Activated T-cell treated with anti-CD3 and anti-CD28 coated beads, Interleukin-2, amount 50 U/mL, for 24 hours (primary cell): ENCODE measurements at regions not wholly inside any gene's neighbourhood (a gene's known extent, or its start where the extent isn't known, plus 50 kb on each side); places are given as distances from the start of the nearest gene placed in this dataset.

Source experiments
- DNase-seq: peaks from one replicate; pipeline ENCODE4 v3.0.0-alpha.2; 2020
- H3K27ac Mint-ChIP-seq: 2 replicates; pipeline ENCODE4 v1.8.0; 2020; ENCODE audit warnings: mild to moderate bottlenecking, mixed read lengths
- H3K27me3 Mint-ChIP-seq: 2 replicates; pipeline ENCODE4 v1.8.0; 2020; ENCODE audit warnings: mixed read lengths
- H3K36me3 Mint-ChIP-seq: 2 replicates; pipeline ENCODE4 v1.8.0; 2020; ENCODE audit warnings: low read depth, mixed read lengths
- H3K4me1 Mint-ChIP-seq: 2 replicates; pipeline ENCODE4 v1.8.0; 2020; ENCODE audit warnings: low read depth, mixed read lengths
- H3K4me3 Mint-ChIP-seq: 2 replicates; pipeline ENCODE4 v1.8.0; 2020; ENCODE audit warnings: mild to moderate bottlenecking, moderate library complexity, mixed read lengths
- H3K9me3 Mint-ChIP-seq: 2 replicates; pipeline ENCODE4 v1.8.0; 2020; ENCODE audit warnings: mixed read lengths

DNA sequence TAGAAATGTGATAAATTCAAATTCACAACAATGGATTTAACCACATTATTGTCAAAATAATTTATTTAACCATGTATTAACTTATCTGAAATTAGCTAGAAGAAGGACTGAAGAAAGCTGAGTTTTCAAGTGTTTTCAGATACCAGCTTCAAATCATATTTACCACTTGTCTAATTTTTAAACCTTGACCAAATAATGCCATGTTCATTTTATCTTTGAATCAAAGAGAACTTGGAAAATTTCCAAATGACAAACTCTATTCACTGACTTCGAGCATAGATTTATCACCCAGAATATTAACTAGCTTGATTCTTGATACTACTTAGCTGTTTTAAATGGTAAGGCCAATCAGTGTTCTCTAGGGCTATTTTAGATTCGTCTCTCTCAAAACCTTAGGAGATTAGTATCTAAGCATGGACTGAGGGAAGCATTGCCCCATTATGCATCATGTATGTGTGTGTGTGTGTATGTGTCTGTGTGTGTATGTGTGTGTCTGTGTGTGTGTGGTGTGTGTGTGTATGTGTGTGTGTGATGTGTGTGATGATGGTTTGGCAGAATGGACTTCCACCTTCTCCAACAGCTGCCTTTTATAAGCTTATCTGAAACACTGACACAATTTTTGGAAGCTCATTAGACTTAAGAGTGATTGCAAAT lies 667.5 kb upstream of the FANCL start:
- H3K4me1 Mint-ChIP-seq, result no peaks in the 10 kb centered on the region
- no peaks in the 10 kb centered on the region for H3K27me3 Mint-ChIP-seq
- H3K4me3 Mint-ChIP-seq, result no peak overlapping the region

DNA sequence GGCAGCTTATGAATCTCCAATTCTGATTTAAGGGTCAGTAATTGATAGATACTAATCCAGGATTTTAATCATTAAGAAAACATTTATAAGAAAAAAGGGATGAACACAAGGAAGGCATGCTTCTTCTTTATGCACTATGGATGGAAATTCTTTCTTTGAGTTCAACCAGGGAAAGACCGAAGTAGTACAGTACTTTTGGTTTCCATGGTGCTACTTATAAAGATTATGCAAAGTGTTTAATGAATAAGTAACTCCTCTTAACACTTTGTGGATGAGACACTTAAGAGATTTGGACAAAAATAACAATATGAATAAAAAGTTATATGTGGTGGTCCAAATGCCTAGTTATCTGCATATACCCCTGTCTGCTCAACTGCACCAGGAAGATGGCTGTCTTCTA lies 666.5 kb upstream of the FANCL start:
- H3K27me3 Mint-ChIP-seq, result no peaks in the 10 kb centered on the region
- no peak overlapping the region for H3K27ac Mint-ChIP-seq
- no peaks in the 10 kb centered on the region for H3K36me3 Mint-ChIP-seq
- H3K9me3 Mint-ChIP-seq, result no peaks in the 10 kb centered on the region
- no peaks in the 10 kb centered on the region for H3K4me1 Mint-ChIP-seq
- DNase-seq, result no peak
- H3K4me3 Mint-ChIP-seq, result no peak overlapping the region

More for the DNA sequence above, 667.5 kb upstream of the FANCL start:
- H3K9me3 Mint-ChIP-seq, result no peaks in the 10 kb centered on the region
- no peak overlapping the region for H3K27ac Mint-ChIP-seq
- no peak for DNase-seq
- H3K36me3 Mint-ChIP-seq, result no peaks in the 10 kb centered on the region

DNA sequence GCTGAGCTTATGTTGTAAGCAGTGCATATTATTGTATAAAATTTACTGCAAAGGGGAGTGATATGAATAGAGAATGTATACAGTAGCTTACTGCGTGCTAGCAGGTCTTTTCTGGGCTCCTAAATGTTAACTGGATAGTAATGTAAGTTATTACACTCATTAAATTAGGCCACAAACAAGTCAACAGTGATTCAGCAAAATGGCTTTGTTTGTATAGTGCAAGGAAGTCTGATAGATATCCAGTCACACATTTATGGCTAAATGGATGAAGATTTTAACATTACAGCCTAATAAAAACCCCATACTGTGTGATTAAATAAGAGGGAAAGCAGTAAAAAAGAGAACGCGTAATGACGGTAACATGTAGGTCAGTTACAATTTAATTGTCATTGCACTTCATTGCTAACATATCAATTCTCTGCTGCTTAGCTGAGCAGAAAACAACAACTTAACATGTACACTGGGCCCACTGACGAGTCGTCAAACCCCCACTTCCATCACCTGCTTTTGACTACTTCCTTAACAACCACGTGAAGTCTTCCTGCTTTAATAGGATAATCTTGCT lies 665.0 kb upstream of the FANCL start:
- Mint-ChIP-seq H3K4me1 (no peaks in the 10 kb centered on the region), H3K9me3 (no peaks in the 10 kb centered on the region), H3K27ac (no peak overlapping the region), H3K27me3 (no peaks in the 10 kb centered on the region), H3K4me3 (no peak overlapping the region), H3K36me3 (no peaks in the 10 kb centered on the region)
- DNase-seq, result no peak

DNA sequence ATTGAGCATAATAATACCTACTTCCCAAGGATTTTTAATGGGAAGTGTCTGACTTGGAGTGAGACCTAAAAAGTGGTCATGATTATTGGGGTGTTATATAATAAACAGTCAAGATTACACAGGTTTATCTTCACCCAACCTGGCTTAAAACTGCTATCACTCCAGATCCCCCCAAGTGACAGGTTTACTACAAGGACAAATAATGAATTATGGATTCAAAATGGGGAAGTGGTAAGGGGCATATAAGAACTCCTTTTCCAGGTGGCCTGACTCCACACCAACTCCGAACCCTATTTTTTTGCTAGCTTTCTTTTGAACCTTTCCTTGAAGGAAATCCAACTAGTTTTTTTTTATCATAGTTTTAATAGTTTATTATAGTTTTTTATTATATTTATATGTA lies 663.0 kb upstream of the FANCL start:
- Mint-ChIP-seq H3K27ac (no peak overlapping the region), H3K9me3 (no peaks in the 10 kb centered on the region), H3K36me3 (no peaks in the 10 kb centered on the region), H3K4me3 (no peak overlapping the region), H3K27me3 (peaks cover 9% of the 10 kb centered on the region), H3K4me1 (no peaks in the 10 kb centered on the region)
- DNase-seq, result no peak

DNA sequence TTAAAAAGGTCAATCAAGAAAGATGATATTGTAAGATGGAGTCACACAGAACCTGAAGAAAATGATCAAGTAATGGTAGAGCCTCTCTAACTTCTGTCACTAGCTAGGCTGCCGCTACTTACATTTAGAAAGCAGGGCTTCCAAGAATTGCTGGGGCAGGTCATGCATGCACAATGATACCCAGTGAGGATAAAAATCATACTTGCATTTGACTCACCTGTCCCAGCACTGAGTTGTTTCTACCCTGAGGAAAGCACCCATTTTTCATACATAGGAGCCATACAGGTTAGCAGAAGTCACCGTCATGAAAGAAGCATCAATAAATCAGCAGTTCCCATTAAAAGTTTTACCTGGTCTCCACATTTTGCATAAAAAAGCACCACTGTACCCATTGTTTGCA lies 662.3 kb upstream of the FANCL start:
- DNase-seq, result no peak
- Mint-ChIP-seq H3K9me3 (no peaks in the 10 kb centered on the region), H3K27ac (no peak overlapping the region), H3K4me1 (no peaks in the 10 kb centered on the region), H3K36me3 (no peaks in the 10 kb centered on the region), H3K4me3 (no peak overlapping the region), H3K27me3 (peaks cover 9% of the 10 kb centered on the region)

DNA sequence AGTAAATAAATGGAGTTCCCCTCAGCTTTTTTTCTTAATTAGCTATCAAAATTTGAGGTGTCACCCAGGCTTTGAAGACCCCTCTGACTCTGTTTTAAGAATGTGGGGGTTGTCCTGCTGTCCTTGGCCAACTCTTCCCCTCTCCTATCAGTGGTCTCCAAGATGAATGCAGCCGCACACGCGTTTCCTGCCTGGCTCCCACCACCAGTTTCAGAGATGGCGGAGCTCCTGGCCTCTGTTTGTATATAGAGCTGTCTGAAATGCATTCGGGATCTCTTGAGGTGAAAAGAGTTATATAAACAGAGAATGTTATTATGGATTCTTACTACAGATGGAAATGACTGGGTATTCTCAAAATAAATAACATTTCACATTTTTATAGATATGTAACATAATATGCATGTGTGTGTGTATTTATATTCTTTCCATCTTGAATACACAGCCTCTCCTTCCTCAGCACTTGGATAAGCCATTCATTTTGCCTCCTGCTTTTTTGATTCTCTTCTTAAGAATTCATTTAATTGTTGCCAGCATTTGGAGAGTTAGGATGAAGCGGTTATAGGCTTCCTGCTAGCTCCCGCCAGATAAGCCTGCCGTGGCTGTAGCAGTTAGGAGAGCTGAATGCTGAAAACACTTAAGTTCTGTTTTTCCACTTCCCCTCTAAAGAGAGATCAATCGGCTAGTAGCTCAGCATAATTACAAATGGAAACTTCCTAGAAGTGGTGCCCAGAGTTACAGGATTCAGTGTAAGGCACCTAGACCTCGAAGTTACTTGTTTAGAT lies 659.3 kb upstream of the FANCL start:
- H3K4me3 Mint-ChIP-seq, result no peak overlapping the region
- DNase-seq, result no peak
- no peaks in the 10 kb centered on the region for H3K9me3 Mint-ChIP-seq
- H3K27ac Mint-ChIP-seq, result no peak overlapping the region
- H3K4me1 Mint-ChIP-seq, result no peaks in the 10 kb centered on the region
- H3K27me3 Mint-ChIP-seq, result peaks cover 11% of the 10 kb centered on the region
- H3K36me3 Mint-ChIP-seq, result no peaks in the 10 kb centered on the region

DNA sequence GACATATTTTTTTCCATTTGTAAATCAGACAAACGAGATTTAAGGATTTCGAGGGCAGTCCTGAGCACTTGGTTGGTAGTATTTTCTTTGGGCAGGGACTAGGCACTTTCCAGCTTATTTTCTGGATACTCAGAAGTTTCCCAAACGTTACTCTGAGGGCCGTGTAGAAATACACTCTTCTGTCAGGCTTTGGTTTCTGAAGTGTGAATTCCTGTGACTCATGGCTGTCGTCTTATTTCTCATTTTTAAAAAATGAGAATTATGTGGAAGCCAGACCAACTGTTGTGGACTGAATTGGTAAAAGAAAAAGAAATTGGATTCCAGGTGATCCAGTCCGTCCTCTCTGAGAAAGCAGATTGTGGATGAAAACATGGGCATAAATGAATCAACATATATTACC lies 658.6 kb upstream of the FANCL start:
- Mint-ChIP-seq H3K36me3 (no peaks in the 10 kb centered on the region), H3K27me3 (peaks cover 11% of the 10 kb centered on the region), H3K4me3 (no peak overlapping the region), H3K27ac (no peak overlapping the region), H3K4me1 (no peaks in the 10 kb centered on the region), H3K9me3 (no peaks in the 10 kb centered on the region)
- no peak for DNase-seq

DNA sequence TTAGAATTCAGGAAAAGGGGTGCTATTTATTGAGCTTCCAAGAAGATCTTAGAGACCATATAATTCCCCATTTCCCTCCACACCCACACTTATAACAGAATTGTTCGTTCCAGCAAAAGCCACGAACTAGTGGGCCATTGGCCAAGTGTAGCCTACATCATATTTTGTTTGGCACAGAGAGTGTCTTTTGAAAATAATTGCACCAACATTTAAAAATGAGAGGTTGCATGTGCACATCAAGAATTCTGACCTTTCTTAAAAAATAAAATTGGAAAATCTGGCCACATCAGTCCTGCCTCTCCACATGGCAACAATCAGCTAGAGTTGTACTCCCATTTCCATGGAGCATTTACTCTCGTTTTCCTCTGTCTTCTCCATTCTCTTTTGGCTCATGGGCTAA lies 655.5 kb upstream of the FANCL start:
- no peak overlapping the region for H3K4me3 Mint-ChIP-seq
- no peak overlapping the region for H3K27ac Mint-ChIP-seq
- H3K9me3 Mint-ChIP-seq, result no peaks in the 10 kb centered on the region
- H3K27me3 Mint-ChIP-seq, result peaks cover 11% of the 10 kb centered on the region
- no peaks in the 10 kb centered on the region for H3K4me1 Mint-ChIP-seq
- H3K36me3 Mint-ChIP-seq, result no peaks in the 10 kb centered on the region
- no peak for DNase-seq

DNA sequence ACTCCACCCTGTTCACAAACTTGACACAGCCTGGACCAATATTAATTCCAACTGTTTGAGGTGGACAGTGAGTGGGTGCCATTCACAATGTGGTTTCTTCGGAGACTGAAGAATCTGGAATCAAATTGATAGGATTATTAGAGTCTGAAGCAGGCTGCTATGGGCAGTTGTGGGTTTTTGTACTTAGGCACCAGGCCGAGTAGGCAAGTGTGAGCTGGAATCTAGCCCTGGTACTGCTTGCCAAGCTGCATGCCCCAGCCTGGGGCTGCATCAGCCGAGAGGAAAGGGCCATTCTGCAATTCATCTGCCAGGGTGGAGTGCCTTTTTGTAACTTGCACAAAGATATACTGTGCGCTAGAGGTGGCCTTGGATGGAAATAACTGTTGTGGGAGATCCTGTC lies 654.7 kb upstream of the FANCL start:
- Mint-ChIP-seq H3K4me1 (no peaks in the 10 kb centered on the region), H3K36me3 (no peaks in the 10 kb centered on the region), H3K4me3 (no peak overlapping the region), H3K27me3 (peaks cover 11% of the 10 kb centered on the region), H3K9me3 (no peaks in the 10 kb centered on the region), H3K27ac (no peak overlapping the region)
- no peak for DNase-seq

DNA sequence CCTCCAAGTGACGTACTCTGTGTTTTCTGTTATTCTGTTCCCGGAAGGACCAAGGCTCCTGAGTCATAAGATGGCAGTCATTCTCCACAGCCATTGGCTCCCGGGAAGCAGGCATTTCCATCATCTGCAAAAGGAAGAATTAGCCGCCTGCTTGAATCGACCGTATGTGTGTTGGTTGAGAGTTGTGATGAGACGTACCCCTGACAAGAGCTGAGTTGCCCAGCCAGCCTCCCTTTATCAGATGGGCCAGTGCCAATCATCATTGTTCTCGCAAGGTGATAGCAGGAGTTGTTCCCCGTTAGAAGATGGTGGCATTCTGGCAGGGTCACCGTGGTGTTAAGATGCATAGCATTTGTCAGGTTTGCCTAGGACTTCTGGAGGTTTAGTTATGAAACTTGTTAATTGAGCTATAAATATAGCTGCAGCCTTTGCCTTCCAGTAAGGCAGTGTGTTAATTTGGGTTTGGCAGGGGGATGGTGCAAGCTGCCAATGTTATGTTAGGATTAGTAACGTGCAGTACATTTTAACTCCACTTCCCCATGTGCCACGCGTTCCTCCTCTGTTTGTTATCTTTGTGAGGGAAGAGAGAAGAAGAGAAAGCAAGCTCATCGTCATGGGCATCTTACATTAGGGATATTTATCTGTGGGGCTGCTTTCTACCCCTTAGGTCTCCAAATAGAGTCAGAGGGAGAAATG lies 652.7 kb upstream of the FANCL start:
- Mint-ChIP-seq H3K27me3 (peaks cover 2% of the 10 kb centered on the region), H3K9me3 (no peaks in the 10 kb centered on the region), H3K4me1 (no peaks in the 10 kb centered on the region), H3K27ac (no peak overlapping the region), H3K4me3 (no peak overlapping the region), H3K36me3 (no peaks in the 10 kb centered on the region)
- no peak for DNase-seq

DNA sequence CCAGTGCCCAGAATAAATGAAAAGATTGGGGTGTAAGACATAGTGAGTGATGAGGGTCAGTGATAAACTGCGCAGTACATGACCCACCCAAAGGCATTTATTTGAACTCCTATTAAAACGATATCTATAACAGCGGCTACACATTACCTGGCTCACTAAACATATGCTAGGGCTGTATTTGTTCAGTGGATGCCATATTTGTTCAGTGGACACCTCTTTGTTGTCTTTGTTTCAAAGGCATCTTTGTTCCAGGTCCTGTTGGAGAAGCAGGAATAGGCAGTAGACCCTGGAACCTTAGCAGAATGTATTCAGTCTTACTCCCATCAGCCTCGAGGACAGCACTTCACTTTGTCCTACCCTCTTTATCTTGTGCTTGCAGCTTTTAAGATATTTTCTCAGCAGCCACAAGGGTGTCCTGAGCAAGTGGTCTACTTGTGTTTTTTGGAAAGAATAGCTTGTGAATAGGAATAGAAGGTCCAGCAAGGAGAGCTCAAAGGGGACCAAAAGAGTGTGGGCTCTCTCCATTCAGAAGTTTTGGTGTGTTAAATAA lies 650.8 kb upstream of the FANCL start:
- Mint-ChIP-seq H3K27me3 (peaks cover under 1% of the 10 kb centered on the region), H3K4me3 (no peak overlapping the region), H3K36me3 (no peaks in the 10 kb centered on the region), H3K9me3 (no peaks in the 10 kb centered on the region), H3K4me1 (no peaks in the 10 kb centered on the region), H3K27ac (no peak overlapping the region)
- DNase-seq, result no peak

DNA sequence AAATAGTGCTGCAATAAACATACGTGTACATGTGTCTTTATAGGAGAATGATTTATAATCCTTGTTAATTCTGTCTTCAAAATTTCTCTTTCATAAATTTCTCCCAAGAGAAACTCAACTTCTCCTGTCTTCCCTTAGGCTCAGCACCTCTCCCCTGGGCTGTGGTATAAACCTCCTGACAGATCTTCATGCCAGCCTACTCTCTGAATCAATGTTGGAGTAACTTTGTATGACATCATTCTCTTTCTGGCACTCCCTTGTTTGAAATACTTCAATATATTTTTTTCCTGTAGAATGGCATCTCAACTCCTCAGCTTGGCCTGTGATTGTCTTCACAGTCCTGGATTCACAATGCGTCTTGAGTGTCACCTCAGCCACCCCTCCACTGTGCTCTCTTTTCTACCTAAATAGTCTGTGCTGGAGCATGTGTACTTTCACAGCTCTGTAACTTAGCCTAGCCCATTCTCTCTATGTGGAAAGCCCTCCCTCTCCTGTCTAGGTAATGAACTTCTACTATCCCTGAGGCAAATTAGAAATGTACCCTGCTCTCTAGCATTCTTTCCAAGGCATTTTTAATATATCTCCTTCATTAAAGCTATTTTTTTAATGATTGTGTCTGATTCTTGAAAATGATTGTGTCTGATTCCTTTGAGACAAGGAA lies 649.9 kb upstream of the FANCL start:
- no peak for DNase-seq
- H3K27me3 Mint-ChIP-seq, result no peaks in the 10 kb centered on the region
- H3K9me3 Mint-ChIP-seq, result no peaks in the 10 kb centered on the region
- H3K4me1 Mint-ChIP-seq, result no peaks in the 10 kb centered on the region
- H3K36me3 Mint-ChIP-seq, result no peaks in the 10 kb centered on the region
- H3K4me3 Mint-ChIP-seq, result no peak overlapping the region
- H3K27ac Mint-ChIP-seq, result no peak overlapping the region

DNA sequence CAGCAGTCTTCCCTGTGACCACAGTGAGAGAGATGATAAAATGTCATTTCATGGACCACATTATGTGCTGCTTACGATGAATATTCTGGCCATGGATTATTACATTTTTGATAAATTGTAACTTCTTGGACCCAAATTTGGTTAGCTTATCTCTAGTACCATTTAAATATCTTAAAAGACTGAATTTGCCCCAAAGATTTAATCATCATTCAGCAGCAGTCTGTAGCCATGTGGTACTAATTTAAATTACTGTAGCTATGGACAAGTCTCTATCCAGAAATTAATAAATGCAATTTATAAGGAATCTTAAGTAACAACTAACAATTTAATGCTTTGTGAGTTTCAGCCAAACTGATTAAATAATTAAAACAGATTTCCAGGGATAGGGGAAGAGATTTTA lies 644.9 kb upstream of the FANCL start:
- Mint-ChIP-seq H3K27ac (no peak overlapping the region), H3K36me3 (no peaks in the 10 kb centered on the region), H3K27me3 (no peaks in the 10 kb centered on the region), H3K4me1 (no peaks in the 10 kb centered on the region), H3K9me3 (no peaks in the 10 kb centered on the region), H3K4me3 (no peak overlapping the region)
- DNase-seq, result no peak

DNA sequence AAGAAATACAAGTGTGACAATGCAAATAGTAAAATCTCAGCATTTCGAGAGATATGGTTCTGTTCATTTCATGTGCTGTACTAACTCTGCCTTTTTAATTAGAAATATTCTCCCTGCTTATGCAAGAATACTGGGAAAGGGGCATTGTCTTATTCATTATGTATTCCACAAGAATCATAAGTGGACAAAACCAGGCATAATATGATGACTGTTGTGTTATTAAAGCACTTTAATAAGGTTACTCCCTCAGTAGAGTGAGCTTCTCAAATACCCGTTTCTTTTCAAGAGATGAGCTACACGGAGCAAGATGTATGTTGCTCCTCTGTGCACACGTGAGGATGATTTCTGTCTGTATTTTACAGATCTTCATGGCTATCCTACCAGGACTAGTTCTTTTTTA lies 638.7 kb upstream of the FANCL start:
- no peak for DNase-seq
- Mint-ChIP-seq H3K9me3 (no peaks in the 10 kb centered on the region), H3K27me3 (no peaks in the 10 kb centered on the region), H3K36me3 (no peaks in the 10 kb centered on the region), H3K4me1 (no peaks in the 10 kb centered on the region), H3K27ac (no peak overlapping the region), H3K4me3 (no peak overlapping the region)
